H1 (cell line): ENCODE measurements at regions not wholly inside any gene's neighbourhood (a gene's known extent, or its start where the extent isn't known, plus 50 kb on each side); places are given as distances from the start of the nearest gene placed in this dataset.

Experiments used
- CHD7 ChIP-seq: fragments of 300-600 bp; sonication (generic); IDR thresholded peaks from 2 replicates; pipeline ENCODE4 v1.7.1; 2012; ENCODE audit warnings: low read length, moderate library complexity, mild to moderate bottlenecking, inconsistent platforms; ENCODE audit not compliant: insufficient replicate concordance
- TCF12 ChIP-seq: IDR thresholded peaks from 2 replicates; pipeline ENCODE4 v1.6.1; 2011; ENCODE audit warnings: low read depth, mild to moderate bottlenecking, low read length
- TEAD4 ChIP-seq: IDR thresholded peaks from 2 replicates; pipeline ENCODE4 v1.6.1; 2012; ENCODE audit warnings: low read depth, low read length, inconsistent platforms, mixed read lengths

GRCh38 chr4:22245294-22245693 is 270.6 kb downstream of the ADGRA3 start (continued):
- TF ChIP-seq CHD7 (no peak), TCF12 (no peak), TEAD4 (no peak)
